Activated CD4-positive, alpha-beta T cell treated with anti-CD3 and anti-CD28 coated beads, Interleukin-2, amount 10 ng/mL, durations not matched to agents 24 days and 14 days (primary cell): ENCODE measurements at regions not wholly inside any gene's neighbourhood (a gene's known extent, or its start where the extent isn't known, plus 50 kb on each side); places are given as distances from the start of the nearest gene placed in this dataset.

Experiments
- DNase-seq: peaks from one replicate; pipeline ENCODE4 v3.0.0; 2022
- H3K27ac Mint-ChIP-seq: one replicate; pipeline ENCODE4 v1.8.0; 2022; ENCODE audit warnings: mild to moderate bottlenecking, mixed read lengths
- H3K27me3 Mint-ChIP-seq: one replicate; pipeline ENCODE4 v1.8.0; 2022; ENCODE audit warnings: mixed read lengths
- H3K36me3 Mint-ChIP-seq: one replicate; pipeline ENCODE4 v1.8.0; 2022; ENCODE audit warnings: low read depth, mild to moderate bottlenecking, mixed read lengths
- H3K4me1 Mint-ChIP-seq: one replicate; pipeline ENCODE4 v1.8.0; 2021; ENCODE audit warnings: mixed read lengths
- H3K4me3 Mint-ChIP-seq: one replicate; pipeline ENCODE4 v1.8.0; 2022; ENCODE audit warnings: mild to moderate bottlenecking, moderate library complexity, mixed read lengths
- H3K9me3 Mint-ChIP-seq: one replicate; pipeline ENCODE4 v1.8.0; 2021; ENCODE audit warnings: mixed read lengths
- intact Hi-C: fragments of 100-400 bp; cut with micrococcal nuclease; formaldehyde crosslinking; loops from one replicate; pipeline ENCODE4 v1.15.1; 2023

DNA sequence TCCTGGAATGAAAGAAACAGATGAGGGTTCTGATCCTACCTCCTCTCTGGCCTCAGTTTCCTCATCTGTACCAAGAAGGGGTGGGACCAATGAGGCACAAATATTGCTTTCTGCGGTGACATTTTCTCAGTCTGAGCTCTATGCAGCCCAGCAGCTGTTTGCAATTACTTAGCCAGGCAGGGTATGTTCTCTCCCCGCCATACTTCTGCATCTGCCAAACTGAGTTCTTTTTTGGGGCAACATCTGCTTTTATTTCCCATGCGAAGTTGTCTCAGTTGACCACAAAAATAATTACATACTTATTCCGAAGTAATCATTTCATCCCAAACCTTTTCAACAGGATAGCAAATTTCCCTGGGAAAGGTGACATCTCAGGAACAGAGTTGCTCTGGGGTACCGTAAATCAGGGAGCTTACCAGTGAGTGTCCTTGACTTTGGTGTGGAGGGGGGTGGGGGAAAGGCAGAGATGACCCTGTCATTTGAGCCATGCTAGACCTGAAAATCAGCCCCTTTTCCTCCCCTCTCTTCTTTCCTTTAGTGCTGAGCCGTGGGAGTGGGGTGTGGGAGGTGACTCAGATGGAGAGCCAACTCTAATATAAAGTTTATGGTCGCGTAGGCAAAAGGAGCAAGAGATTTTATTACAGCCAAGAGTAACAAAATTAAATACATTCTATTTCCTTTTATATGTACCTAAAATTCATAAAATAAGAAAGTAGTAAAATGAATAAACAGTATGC, 165.7 kb upstream of the KL start:
- DNase-seq = no peak
- Mint-ChIP-seq H3K4me1 (peaks cover 6% of the 10 kb centered on the region), H3K27me3 (peaks cover 9% of the 10 kb centered on the region), H3K36me3 (no peaks in the 10 kb centered on the region), H3K4me3 (no peak overlapping the region), H3K9me3 (no peaks in the 10 kb centered on the region), H3K27ac (no peak overlapping the region)
- intact Hi-C loops = no loop called here

DNA sequence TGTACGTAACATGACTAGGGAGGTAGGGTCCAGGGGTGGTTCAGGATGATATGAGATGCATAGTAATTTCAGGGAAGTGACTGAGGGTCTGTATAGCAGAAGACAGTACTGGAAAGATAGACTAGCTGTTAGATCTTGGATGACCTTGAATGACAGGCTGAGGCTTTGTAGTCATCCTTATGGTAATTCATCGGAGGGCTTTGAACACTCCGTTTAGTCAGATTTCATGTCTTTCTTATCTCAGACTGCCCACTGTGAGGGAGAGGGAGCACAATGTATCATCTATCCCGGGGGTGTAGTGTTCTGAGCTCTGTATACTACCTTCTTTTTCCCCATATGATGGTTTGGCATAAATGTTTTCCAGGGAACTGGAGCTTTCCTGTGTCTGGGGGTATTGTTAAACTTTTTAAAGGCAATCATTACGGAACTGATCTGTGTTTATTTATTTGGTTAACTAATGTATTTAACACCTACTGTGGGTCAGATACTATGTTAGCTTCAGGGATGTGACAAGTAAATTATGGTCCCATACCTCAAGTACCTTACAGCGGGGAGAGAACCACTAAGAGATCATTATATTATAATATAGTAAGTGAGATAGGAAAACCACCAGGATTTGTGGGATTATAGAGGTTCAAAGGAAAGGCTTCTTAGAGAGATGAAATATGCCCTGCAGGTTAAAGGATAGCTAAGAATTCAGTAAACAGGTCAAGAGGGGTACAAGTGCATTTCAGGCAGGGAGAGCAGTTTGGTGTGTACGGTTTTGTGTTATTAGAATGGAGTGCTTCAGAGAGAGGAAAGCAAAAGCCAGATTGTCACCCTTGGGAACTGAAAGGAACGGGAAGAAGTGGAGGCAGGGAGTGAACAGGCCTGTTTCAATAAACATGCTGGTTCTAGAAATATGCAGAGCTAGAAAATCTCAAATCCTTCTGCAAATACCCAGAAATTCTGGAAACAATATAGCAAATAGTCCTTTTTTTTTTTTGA, 164.8 kb upstream of the KL start:
- H3K27me3 Mint-ChIP-seq = peaks cover 9% of the 10 kb centered on the region
- DNase-seq = no peak
- H3K9me3 Mint-ChIP-seq = no peaks in the 10 kb centered on the region
- intact Hi-C loops = no loop called here
- H3K36me3 Mint-ChIP-seq = no peaks in the 10 kb centered on the region
- H3K4me3 Mint-ChIP-seq = no peak overlapping the region
- peaks cover 6% of the 10 kb centered on the region for H3K4me1 Mint-ChIP-seq
- H3K27ac Mint-ChIP-seq = no peak overlapping the region

GRCh38 chr13:32852526-32852925, 163.7 kb upstream of the KL start:
- no peak for DNase-seq
- H3K27ac Mint-ChIP-seq = no peak overlapping the region
- intact Hi-C loops = no loop called here
- no peaks in the 10 kb centered on the region for H3K9me3 Mint-ChIP-seq
- H3K4me3 Mint-ChIP-seq = no peak overlapping the region
- no peaks in the 10 kb centered on the region for H3K36me3 Mint-ChIP-seq
- peaks cover under 1% of the 10 kb centered on the region for H3K4me1 Mint-ChIP-seq
- peaks cover 9% of the 10 kb centered on the region for H3K27me3 Mint-ChIP-seq

DNA sequence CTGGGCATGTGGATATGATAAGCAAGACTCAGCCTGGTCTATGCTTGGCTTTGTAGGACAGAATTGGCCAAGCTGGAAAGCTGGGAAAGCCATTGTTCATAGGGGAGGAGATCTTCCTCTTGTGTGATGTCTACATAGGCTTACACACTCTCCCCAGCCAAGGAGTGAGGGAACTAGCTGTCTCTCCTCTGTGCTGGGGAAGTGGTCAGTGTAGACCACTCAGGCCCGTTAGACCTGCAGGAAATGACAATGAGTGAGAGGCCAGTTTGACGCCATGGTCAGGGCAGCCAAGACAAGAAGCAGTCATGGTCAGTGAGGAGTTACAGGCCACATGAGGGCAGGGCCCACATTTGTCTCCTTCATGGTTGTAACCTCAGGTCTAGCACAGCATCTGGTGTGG, 159.1 kb upstream of the KL start:
- H3K9me3 Mint-ChIP-seq = no peaks in the 10 kb centered on the region
- H3K27me3 Mint-ChIP-seq = peaks cover 6% of the 10 kb centered on the region
- no peak overlapping the region for H3K4me3 Mint-ChIP-seq
- intact Hi-C loops = no loop called here
- no peak for DNase-seq
- H3K27ac Mint-ChIP-seq = no peak overlapping the region
- H3K4me1 Mint-ChIP-seq = no peaks in the 10 kb centered on the region
- no peaks in the 10 kb centered on the region for H3K36me3 Mint-ChIP-seq

GRCh38 chr13:32857689-32858088, 158.5 kb upstream of the KL start:
- no peak overlapping the region for H3K27ac Mint-ChIP-seq

DNA sequence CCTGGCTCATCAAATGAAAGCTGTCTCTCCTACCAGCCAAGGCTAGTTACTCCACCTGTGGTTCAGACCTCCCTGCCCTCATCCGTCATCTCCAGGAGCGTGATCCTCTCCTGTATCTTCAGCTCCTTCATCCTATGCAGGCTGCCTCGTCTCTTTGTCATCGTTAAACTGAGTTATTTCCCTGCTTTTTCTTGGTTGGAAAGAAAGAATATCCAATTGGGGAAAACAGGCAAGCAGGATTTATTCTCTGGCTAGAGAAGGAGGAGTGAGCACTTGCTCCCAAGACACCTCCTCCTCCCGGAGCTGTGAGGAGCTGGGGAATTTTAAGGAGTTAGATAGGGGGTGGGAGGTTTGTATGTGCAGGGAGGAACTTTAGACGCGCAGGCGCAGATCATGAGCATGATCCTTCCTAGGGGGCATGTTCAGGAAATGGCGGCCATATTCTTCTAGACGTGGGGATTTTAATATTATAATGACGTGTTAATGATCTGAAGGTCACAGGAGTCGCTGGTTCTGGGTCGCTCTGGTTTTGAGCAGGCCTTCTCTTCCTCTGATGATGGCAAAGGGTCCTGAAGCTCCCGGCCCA, 156.4 kb upstream of the KL start:
- no peaks in the 10 kb centered on the region for H3K4me1 Mint-ChIP-seq
- no peak overlapping the region for H3K27ac Mint-ChIP-seq
- intact Hi-C loops = no loop called here
- no peaks in the 10 kb centered on the region for H3K9me3 Mint-ChIP-seq
- no peaks in the 10 kb centered on the region for H3K36me3 Mint-ChIP-seq
- H3K4me3 Mint-ChIP-seq = no peak overlapping the region
- no peaks in the 10 kb centered on the region for H3K27me3 Mint-ChIP-seq
- no peak for DNase-seq

More at GRCh38 chr13:32857689-32858088, 158.5 kb upstream of the KL start:
- H3K36me3 Mint-ChIP-seq = no peaks in the 10 kb centered on the region
- no peaks in the 10 kb centered on the region for H3K9me3 Mint-ChIP-seq
- intact Hi-C loops = no loop called here
- DNase-seq = no peak
- H3K27me3 Mint-ChIP-seq = peaks cover 4% of the 10 kb centered on the region
- no peak overlapping the region for H3K4me3 Mint-ChIP-seq
- H3K4me1 Mint-ChIP-seq = no peaks in the 10 kb centered on the region

DNA sequence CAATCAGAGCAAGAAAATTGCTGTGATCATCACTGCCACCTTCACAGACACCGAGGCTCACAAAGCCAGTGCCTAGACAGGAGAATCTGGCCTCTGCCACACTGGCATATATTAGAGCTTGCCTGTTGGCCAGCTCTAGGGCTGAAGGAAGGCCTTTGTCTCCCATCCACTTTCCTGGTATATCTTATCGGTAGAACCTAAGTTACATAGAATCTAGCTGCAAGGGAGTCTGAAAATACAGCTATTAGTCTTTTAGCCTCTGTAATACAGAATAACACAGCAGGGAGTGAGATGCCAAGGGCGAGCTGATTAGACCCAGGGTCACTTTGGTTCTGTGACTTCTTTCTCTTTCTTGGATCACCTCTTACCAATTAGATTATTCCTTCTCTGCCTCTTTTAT, 154.9 kb upstream of the KL start:
- Mint-ChIP-seq H3K27ac (no peak overlapping the region), H3K4me1 (no peaks in the 10 kb centered on the region), H3K9me3 (no peaks in the 10 kb centered on the region), H3K27me3 (no peaks in the 10 kb centered on the region), H3K4me3 (no peak overlapping the region), H3K36me3 (no peaks in the 10 kb centered on the region)
- intact Hi-C loops = no loop called here
- no peak for DNase-seq

DNA sequence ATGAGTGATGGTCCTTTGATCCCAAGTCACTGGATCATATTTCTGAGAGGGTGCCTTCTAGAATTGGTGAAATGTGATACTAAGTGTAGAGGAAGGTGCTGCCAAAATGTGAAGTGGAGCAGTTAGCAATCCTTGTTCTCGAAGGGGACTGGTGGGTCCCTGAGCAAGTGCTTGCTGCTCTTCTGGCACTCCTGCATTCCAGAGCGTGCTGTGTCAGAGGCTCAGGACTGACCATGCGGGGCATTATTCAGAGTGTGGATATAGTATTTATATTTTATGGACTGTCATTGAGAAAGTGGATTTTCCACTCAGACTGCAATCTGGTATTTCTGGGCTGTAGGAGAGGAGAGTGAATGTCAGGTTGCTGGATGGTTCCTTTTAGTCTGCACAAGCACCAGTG, 152.6 kb upstream of the KL start:
- intact Hi-C loops = no loop called here
- H3K4me3 Mint-ChIP-seq = no peak overlapping the region
- H3K4me1 Mint-ChIP-seq = no peaks in the 10 kb centered on the region
- H3K9me3 Mint-ChIP-seq = peaks cover 6% of the 10 kb centered on the region
- DNase-seq = no peak
- H3K36me3 Mint-ChIP-seq = no peaks in the 10 kb centered on the region
- no peak overlapping the region for H3K27ac Mint-ChIP-seq
- H3K27me3 Mint-ChIP-seq = no peaks in the 10 kb centered on the region

DNA sequence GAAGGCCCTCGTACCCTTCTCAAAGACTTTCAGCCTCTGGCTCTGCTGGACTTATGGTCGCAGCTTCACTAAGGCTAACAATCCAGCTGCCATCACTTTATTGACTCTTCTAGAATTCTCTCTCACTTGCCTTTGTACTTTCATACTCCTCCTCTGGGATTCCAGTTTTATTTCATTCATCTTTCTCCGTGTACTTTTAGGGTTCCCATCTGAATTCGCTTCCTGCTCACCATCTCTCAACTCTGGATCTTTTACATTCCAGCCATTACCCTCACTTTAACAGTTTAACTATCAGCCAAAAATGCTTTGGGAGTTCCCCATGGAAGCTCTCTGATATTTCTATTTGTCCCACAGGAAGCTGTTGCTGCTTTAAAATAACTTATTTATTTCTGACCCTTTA, 149.3 kb upstream of the KL start:
- no peaks in the 10 kb centered on the region for H3K27me3 Mint-ChIP-seq
- H3K4me3 Mint-ChIP-seq = no peak overlapping the region
- H3K27ac Mint-ChIP-seq = no peak overlapping the region
- no peaks in the 10 kb centered on the region for H3K4me1 Mint-ChIP-seq
- H3K9me3 Mint-ChIP-seq = peaks cover 6% of the 10 kb centered on the region
- no peaks in the 10 kb centered on the region for H3K36me3 Mint-ChIP-seq
- intact Hi-C loops = no loop called here
- no peak for DNase-seq

DNA sequence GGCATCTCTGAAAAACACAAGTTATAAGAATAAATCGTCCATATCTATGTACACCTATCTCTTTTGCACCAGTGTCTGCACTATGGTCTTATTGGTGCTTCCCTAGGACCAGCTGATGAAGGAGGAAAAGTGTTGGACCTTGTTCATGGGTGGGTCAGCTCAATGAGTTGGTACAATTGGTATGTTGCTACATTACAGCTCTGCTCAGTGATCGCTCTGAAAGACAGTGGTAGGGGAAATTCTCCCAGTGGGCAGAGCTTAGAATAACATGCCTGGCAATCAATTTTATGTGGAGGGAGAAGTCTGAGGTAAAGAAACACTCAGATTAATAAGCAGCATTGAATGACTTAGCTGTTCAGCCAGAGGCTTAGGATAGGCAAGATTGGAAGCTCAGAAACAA, 138.7 kb upstream of the KL start:
- intact Hi-C loops = no loop called here
- no peak for DNase-seq
- H3K9me3 Mint-ChIP-seq = peaks cover 7% of the 10 kb centered on the region
- no peaks in the 10 kb centered on the region for H3K36me3 Mint-ChIP-seq
- H3K4me3 Mint-ChIP-seq = no peak overlapping the region
- no peaks in the 10 kb centered on the region for H3K27me3 Mint-ChIP-seq
- peaks cover 8% of the 10 kb centered on the region for H3K4me1 Mint-ChIP-seq
- no peak overlapping the region for H3K27ac Mint-ChIP-seq

GRCh38 chr13:32878163-32878562, 138.1 kb upstream of the KL start:
- Mint-ChIP-seq H3K27ac (no peak overlapping the region), H3K4me3 (no peak overlapping the region)

GRCh38 chr13:32880636-32881035, 135.6 kb upstream of the KL start:
- H3K4me1 Mint-ChIP-seq = peaks cover 8% of the 10 kb centered on the region
- peaks cover 3% of the 10 kb centered on the region for H3K27me3 Mint-ChIP-seq

More at GRCh38 chr13:32878163-32878562, 138.1 kb upstream of the KL start:
- intact Hi-C loops = no loop called here
- H3K4me1 Mint-ChIP-seq = peaks cover 8% of the 10 kb centered on the region
- peaks cover 7% of the 10 kb centered on the region for H3K9me3 Mint-ChIP-seq
- DNase-seq = no peak
- H3K36me3 Mint-ChIP-seq = no peaks in the 10 kb centered on the region
- no peaks in the 10 kb centered on the region for H3K27me3 Mint-ChIP-seq

GRCh38 chr13:32881074-32881776, 135.0 kb upstream of the KL start:
- Mint-ChIP-seq H3K27me3 (peaks cover 3% of the 10 kb centered on the region), H3K36me3 (no peaks in the 10 kb centered on the region), H3K4me1 (peaks cover 8% of the 10 kb centered on the region), H3K4me3 (no peak overlapping the region), H3K27ac (no peak overlapping the region), H3K9me3 (peaks cover 10% of the 10 kb centered on the region)
- intact Hi-C loops = no loop called here
- DNase-seq = no peak

More at GRCh38 chr13:32880636-32881035, 135.6 kb upstream of the KL start:
- H3K4me3 Mint-ChIP-seq = no peak overlapping the region
- no peaks in the 10 kb centered on the region for H3K36me3 Mint-ChIP-seq
- no peak for DNase-seq
- H3K9me3 Mint-ChIP-seq = peaks cover 10% of the 10 kb centered on the region
- intact Hi-C loops = no loop called here
- no peak overlapping the region for H3K27ac Mint-ChIP-seq
